Fibroblast of lung (primary cell): ENCODE measurements at regions not wholly inside any gene's neighbourhood (a gene's known extent, or its start where the extent isn't known, plus 50 kb on each side); places are given as distances from the start of the nearest gene placed in this dataset.

Experiments used
- EZH2 ChIP-seq: IDR thresholded peaks from 2 replicates; pipeline ENCODE4 v1.5.1; 2012; ENCODE audit warnings: low read length, control low read depth, mild to moderate bottlenecking; ENCODE audit errors: missing control alignments
- TF ChIP-seq, protein P1 (sequence below), 2 donors: IDR thresholded peaks in 1 of 2; conservative IDR thresholded peaks in 1 of 2; 1 replicate in 1 of 2; 2 replicates in 1 of 2; pipeline ENCODE4 v1.5.1; 2011 to 2012; ENCODE audit warnings: low read length in 2 of 2, control low read depth in 1 of 2, inconsistent platforms in 1 of 2, low read depth in 1 of 2, mild to moderate bottlenecking in 1 of 2

DNA sequence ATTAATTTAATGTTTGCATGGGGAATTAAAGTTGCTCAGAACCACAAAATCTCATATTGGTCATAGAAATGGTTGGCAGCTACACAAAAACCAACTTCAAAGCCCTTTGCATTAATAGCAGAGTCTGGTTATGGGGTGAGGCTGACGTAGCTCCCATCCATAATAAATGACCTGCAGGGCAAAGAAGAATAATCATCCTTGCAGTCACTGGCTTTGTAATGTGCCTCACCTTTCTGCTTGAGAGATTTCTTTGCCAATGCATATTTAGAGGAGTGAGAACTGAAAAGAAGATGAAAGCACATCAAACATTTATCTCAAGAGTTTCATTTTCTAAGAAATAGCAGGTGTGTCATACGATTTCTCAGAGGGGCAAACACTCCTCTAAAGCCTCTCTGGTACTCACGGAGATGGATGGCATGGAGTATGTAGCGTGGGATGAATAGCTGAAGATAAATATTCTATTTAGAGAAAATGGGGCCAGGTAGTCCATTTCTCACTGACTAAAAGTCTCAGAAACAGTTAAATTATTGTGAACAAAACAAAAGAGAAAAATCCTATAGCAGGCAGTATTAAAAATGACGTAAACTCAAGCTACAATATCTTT lies 1491.9 kb downstream of the FAM181B start:
- TF ChIP-seq, protein P1, sequence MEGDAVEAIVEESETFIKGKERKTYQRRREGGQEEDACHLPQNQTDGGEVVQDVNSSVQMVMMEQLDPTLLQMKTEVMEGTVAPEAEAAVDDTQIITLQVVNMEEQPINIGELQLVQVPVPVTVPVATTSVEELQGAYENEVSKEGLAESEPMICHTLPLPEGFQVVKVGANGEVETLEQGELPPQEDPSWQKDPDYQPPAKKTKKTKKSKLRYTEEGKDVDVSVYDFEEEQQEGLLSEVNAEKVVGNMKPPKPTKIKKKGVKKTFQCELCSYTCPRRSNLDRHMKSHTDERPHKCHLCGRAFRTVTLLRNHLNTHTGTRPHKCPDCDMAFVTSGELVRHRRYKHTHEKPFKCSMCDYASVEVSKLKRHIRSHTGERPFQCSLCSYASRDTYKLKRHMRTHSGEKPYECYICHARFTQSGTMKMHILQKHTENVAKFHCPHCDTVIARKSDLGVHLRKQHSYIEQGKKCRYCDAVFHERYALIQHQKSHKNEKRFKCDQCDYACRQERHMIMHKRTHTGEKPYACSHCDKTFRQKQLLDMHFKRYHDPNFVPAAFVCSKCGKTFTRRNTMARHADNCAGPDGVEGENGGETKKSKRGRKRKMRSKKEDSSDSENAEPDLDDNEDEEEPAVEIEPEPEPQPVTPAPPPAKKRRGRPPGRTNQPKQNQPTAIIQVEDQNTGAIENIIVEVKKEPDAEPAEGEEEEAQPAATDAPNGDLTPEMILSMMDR (conservative IDR thresholded peaks at IDR 0.05 in 1 of 2, IDR thresholded peaks at IDR 0.05 in 1 of 2; ENCODE audit: low read depth in 1 of 2, low read length in 2 of 2) = no peak
- no peak for TF ChIP-seq EZH2
